NCI-H446 treated with DMSO at 0.1 percent for 48 hours (cell line): ENCODE measurements at regions not wholly inside any gene's neighbourhood (a gene's known extent, or its start where the extent isn't known, plus 50 kb on each side); places are given as distances from the start of the nearest gene placed in this dataset.

Source experiments
- DNase-seq: peaks from one replicate; lab custom pipeline; 2025; lab: John Stamatoyannopoulos, UW

- DNase-seq: no peak
These were observed 50.0 kb upstream of the SYNPR start for GRCh38 chr3:63228087-63228486.
